HG02885 (cell line): ENCODE measurements at regions not wholly inside any gene's neighbourhood (a gene's known extent, or its start where the extent isn't known, plus 50 kb on each side); places are given as distances from the start of the nearest gene placed in this dataset.
"Not testable (repeated sequence)": the region's sequence is repeated elsewhere in the genome, so short reads cannot be mapped to it uniquely, and the experiment has no call there.

Experiments
- ATAC-seq: cut with Tn5 transposase; IDR thresholded peaks from one replicate; pipeline ENCODE4 v1.9.1; 2021; ENCODE audit warnings: mild to moderate bottlenecking; ENCODE audit not compliant: unreplicated experiment, poor library complexity

- ATAC-seq: no peak
These were observed 1318.5 kb upstream of the CELF4 start for GRCh38 chr18:38884050-38884449.

- ATAC-seq: no peak
These were observed 1317.5 kb upstream of the CELF4 start for GRCh38 chr18:38883111-38883510.

GRCh38 chr18:38879871-38880270 lies 1314.3 kb upstream of the CELF4 start:
- no peak for ATAC-seq

GRCh38 chr18:38872342-38872741 lies 1306.7 kb upstream of the CELF4 start:
- no peak for ATAC-seq

GRCh38 chr18:38868757-38869156 lies 1303.2 kb upstream of the CELF4 start:
- ATAC-seq: no peak

- ATAC-seq: no peak
These were observed 1302.1 kb upstream of the CELF4 start for GRCh38 chr18:38867680-38868079.

- no peak for ATAC-seq
These were observed 1285.9 kb upstream of the CELF4 start for GRCh38 chr18:38851526-38851925.

GRCh38 chr18:38847326-38847725 lies 1281.7 kb upstream of the CELF4 start:
- no peak for ATAC-seq

- ATAC-seq: no peak
These were observed 1277.7 kb upstream of the CELF4 start for GRCh38 chr18:38843291-38843690.

GRCh38 chr18:38826247-38826646 lies 1260.6 kb upstream of the CELF4 start:
- ATAC-seq: no peak

GRCh38 chr18:38811209-38811608 lies 1245.6 kb upstream of the CELF4 start:
- no peak for ATAC-seq

GRCh38 chr18:38810789-38811188 lies 1245.2 kb upstream of the CELF4 start:
- no peak for ATAC-seq

GRCh38 chr18:38807915-38808314 lies 1242.3 kb upstream of the CELF4 start:
- no peak for ATAC-seq

GRCh38 chr18:38805256-38805655 lies 1239.7 kb upstream of the CELF4 start:
- ATAC-seq: no peak

GRCh38 chr18:38801640-38802039 lies 1236.0 kb upstream of the CELF4 start:
- no peak for ATAC-seq

- no peak for ATAC-seq
These were observed 1231.2 kb upstream of the CELF4 start for GRCh38 chr18:38796762-38797161.

GRCh38 chr18:38792731-38793130 lies 1227.1 kb upstream of the CELF4 start:
- no peak for ATAC-seq

- ATAC-seq: no peak
These were observed 1225.2 kb upstream of the CELF4 start for GRCh38 chr18:38790786-38791185.

- no peak for ATAC-seq
These were observed 1224.7 kb upstream of the CELF4 start for GRCh38 chr18:38790303-38790702.

GRCh38 chr18:38789141-38789540 lies 1223.5 kb upstream of the CELF4 start:
- ATAC-seq: no peak

- ATAC-seq: no peak
These were observed 1221.3 kb upstream of the CELF4 start for GRCh38 chr18:38786906-38787305.

- ATAC-seq: not testable (repeated sequence)
These were observed 1206.0 kb upstream of the CELF4 start for GRCh38 chr18:38771620-38772019.

- no peak for ATAC-seq
These were observed 1202.9 kb upstream of the CELF4 start for GRCh38 chr18:38768504-38768903.
